COLO668 (cell line): ENCODE measurements at regions not wholly inside any gene's neighbourhood (a gene's known extent, or its start where the extent isn't known, plus 50 kb on each side); places are given as distances from the start of the nearest gene placed in this dataset.
"Not testable (repeated sequence)": the region's sequence is repeated elsewhere in the genome, so short reads cannot be mapped to it uniquely, and the experiment has no call there.

ENCODE experiments used
- DNase-seq: peaks from one replicate; lab custom pipeline; 2025; ENCODE audit not compliant: unreplicated experiment; lab: John Stamatoyannopoulos, UW

GRCh38 chr10:4181081-4181480, 396.1 kb upstream of the KLF6 start:
- DNase-seq, result no peak

DNA sequence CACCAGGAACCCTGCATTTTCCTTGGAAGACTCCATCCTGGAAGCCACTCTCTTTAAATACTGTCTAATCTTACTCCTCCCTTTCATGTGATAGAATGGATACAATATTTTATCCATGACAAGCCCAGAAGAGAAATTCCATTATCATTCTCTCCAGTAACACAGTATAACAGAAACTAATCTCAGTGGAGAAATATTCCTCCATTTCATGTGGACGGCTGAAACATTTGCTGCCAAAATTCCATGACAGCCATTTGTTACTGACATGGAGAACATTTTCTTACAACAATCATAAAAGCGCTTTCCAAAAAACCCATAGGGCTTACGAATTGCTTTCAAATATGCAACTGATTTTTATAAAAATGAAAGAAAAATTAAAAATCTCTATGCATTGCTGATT, 392.8 kb upstream of the KLF6 start:
- DNase-seq, result no peak

GRCh38 chr10:4176500-4177281, 391.7 kb upstream of the KLF6 start:
- DNase-seq, result no peak

DNA sequence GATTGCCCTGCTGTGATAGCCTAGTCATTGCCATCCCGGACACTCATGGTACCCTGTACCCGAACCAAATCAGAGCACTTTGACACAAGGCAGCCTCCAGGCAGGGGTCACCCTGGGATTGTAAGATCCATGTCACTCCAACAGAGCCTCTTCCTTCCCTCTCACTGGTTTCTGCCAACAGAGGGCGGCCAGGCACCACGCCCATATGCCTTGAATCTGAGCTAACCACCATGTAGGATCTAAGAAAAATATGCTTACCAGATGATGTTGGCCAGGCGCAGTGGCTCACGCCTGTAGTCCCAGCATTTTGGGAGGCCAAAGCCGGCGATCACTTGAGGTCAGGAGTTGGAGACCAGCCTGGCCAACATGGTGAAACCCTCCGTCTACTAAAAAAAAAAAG, 389.2 kb upstream of the KLF6 start:
- no peak for DNase-seq

DNA sequence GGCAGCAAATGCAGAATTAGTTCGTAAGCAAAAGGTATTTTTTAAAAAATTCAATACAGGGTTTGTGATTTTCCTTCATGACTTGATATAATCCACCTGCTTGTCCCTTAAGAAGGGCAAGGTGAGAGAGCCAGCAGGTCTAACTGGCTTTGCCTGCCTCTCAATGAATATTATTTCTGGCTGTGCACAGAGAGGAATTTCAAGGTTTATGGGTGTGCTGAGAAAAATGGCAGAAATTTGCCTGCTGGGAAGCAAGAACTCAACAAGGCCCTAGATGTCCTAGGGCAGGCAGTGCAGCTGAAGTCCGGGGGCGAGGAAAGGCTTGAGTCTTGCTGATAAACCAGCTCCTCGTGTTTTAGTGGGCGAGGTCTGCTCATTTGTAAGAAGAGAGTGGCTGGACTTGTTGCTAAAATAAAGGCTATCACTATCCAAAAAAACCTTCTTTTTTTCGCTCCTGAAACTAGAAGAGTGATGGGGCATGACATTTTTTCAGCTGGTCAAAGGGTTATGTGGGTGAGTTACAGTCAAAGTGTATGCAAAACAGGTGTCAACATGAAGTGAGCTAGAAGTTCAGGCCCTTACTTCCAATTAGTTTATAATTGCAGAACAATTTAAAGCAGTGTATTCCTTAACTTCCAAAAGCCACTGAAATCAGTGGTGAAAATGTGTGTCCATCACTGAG, 385.8 kb upstream of the KLF6 start:
- DNase-seq, result no peak

DNA sequence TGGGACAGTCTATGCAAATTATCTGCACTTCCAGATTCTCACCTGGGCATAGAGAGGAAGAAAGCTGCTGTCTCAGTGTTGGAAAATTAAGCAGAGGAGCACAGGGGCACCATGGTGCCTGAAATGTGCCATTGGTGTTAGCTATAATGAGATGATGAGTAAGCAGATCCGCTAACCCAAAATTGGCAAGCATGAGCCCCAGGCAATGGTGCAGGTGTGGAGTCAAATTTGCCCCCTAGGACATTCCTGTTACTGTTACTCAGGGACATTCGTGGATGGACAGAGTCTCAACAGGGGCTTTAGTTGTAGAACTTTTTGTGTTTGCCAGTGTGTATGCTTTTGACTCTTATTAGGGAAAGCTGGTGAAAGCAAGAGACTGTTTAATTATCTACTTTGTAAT, 385.2 kb upstream of the KLF6 start:
- no peak for DNase-seq

- DNase-seq, result no peak
These were observed 384.4 kb upstream of the KLF6 start for GRCh38 chr10:4169448-4169847.

DNA sequence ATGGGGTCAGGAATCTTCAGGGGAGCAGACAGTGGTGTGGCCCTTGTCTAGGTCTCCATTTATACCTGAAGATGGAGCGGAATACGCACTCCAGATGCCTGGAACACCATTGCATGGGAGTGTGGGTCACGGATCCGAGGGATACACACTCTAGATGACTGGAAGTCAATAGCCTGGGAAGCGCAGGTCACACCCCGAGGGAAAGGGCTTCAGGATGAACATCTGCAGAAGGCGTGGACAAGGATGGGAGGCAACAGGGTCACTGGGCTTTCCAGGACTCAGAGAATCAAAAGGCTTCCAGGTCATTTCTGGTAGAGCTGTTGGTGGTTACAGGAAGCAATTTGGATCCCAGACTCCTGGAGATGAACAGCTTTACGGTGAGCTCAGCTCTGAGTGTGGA, 382.2 kb upstream of the KLF6 start:
- DNase-seq, result no peak

DNA sequence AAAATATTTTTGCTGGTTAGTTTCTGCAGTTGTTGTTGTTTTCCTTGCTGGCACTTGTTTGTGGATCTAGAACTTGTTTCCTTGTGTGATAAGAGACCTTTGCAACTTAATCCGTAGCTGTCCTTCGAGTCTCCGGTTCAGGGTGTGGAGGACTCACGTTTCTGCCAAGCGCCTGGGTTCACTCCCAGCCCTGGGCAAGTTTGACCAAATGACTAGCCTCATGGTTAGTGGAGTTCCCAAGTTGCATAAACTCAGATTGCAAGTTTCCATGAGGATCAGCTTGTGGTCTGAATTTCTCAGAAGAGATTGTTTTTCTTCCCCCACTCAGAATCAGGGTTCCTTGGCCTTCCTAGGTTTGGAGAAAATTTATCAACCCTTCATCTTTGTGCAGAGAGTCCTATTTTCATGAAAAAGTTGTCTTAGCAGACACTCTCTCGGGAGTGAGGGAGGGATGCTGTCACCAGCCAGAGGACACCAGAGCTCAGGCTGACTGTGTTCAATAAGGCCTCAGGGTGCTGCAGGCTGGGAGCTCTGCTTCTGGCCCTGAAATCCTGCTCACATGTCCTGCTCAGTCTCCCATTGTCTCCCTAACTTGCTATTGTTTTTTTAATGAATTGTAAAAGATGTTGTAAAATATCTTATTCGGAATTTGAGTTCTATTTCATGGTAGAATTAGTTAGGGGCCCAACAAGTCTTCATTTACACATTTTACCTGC, 377.7 kb upstream of the KLF6 start:
- DNase-seq, result no peak

GRCh38 chr10:4159173-4159572, 374.2 kb upstream of the KLF6 start:
- no peak for DNase-seq

- no peak for DNase-seq
These were observed 369.2 kb upstream of the KLF6 start for GRCh38 chr10:4154191-4154715.

- no peak for DNase-seq
These were observed 366.5 kb upstream of the KLF6 start for GRCh38 chr10:4151466-4151865.

DNA sequence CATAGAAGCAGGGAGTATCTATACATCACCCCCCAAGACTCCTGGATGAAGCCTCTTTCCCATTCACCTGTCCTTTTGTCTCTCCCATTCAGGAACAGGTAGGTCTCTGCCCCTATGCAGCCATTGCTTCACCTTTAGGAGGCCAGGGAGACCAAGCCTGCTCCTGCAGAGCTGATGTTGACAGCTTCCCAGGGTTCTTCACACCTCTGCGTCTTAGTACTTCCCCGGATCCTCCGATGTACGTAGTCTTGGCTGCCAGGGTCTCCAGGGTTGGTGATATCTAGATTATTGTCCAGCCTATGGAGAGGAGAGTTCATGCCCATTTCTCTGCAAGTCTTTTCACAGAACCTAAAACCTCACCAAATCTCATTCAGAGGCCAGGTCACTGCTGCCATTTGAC, 365.7 kb upstream of the KLF6 start:
- no peak for DNase-seq

DNA sequence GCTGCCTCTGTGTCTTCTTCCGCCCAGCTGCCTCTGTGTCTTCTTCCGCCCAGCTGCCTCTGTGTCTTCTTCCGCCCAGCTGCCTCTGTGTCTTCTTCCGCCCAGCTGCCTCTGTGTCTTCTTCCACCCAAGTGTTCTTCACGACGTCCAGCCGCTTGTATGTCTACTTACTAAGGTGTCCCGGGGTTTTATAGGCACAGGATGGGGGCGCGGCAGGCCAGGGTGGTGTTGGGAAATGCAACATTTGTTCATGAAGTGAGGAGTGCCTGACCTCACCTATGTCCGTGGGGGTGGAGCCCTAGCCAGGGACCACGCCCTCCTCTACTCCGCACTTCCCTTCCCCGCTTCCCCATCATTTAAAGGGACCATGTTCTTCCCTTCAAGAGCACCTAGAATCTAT, 364.5 kb upstream of the KLF6 start:
- DNase-seq, result not testable (repeated sequence)

DNA sequence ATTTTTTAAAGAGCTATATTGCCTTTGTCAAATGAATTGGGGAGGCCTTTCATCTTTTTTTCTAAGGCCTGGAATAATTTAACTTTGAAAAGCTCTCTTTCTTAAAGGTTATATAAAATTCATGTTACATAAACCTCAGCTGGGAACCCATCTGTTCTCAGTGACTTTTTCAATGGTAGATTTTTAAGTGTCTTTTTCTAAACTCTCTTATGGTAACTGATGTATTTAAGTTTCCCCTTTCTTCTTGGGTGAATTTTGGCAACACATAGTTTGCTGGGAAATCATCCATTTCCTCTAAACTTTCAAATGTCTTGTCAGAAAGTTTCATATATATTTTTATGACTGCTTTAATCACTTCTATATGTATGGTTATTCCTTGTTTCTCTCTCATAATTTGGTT, 362.2 kb upstream of the KLF6 start:
- DNase-seq, result no peak

DNA sequence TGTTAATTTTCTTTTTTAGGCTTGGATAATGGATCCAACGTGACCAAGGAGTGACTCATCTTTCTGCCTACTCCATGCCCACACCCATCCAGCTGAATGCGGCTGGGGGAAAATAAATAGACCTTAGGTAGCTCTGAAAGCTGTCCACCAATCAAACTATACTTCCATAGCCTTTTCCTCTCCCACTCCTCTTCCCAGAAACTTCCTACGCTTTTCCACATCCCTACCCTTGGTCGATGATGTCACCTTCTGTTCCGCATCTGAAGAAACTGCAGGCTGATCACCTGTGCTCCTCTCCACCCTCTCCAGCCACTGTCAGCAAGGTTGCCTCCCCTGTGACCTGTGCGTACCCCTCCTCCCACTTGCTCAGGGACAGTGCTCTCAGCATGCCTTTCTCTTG, 359.8 kb upstream of the KLF6 start:
- DNase-seq, result no peak

- DNase-seq, result no peak
These were observed 356.5 kb upstream of the KLF6 start for GRCh38 chr10:4141471-4141870.

- no peak for DNase-seq
These were observed 353.2 kb upstream of the KLF6 start for GRCh38 chr10:4138146-4138721.

DNA sequence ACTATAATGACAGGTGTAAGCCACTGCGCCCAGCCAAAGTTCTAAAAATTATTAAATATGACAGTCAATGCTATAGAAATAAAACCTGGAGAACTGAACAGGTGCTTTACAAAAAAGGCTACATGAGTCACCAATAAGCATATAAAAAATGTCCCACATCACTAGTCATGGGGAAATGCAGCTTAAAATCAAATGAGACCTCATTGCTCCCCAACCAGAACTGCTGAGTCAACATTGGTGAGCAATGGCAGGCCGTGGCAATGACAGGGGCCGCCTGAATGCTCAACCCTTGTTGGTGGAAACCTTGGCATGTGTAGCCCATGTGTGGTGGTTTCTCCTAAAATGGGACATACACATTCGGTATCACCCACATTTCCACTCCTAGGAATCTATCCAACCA, 352.3 kb upstream of the KLF6 start:
- DNase-seq, result no peak

DNA sequence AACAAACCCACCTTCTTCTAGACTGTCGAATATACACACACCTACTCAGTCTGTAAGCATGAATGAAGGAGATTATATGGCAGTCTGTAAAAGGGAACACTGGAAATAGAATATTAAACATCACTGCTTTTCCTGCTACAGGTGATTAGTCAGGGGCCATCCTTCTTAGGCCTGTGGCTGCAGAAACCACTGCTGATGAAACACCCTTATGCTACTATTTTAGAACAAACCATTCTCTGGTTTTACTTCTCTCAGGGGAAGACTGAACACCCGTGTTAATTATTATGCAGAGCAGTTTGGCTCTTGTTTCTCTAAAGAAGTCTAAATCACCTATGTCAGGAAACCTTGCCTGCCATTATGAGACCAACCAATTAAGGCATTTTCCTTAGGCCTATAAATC, 351.1 kb upstream of the KLF6 start:
- DNase-seq, result no peak

DNA sequence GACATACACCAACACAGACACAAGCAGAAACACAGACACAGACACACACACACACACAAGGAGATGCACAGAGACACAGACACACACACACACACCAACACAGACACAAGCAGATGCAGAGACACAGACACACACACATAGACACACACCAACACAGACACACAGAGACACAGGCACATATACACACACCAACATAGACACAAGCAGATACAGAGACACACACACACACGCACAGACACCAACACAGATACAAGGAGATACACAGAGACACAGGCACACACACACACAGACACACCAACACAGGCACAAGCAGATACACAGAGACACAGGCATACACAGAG, 347.2 kb upstream of the KLF6 start:
- no peak for DNase-seq
